Caco-2 (cell line): ENCODE measurements at regions not wholly inside any gene's neighbourhood (a gene's known extent, or its start where the extent isn't known, plus 50 kb on each side); places are given as distances from the start of the nearest gene placed in this dataset.

Experiments
- BruUV-seq: library from RNA; stranded (reverse); fragments of 400-500 nt; replicated peaks from 2 replicates; lab custom pipeline; 2021; lab: Mats Ljungman, UMichigan
- CTCF ChIA-PET: fragments of 300-600 bp; sonication (Branson Sonifier 250); formaldehyde crosslinking; loops from one replicate; lab custom pipeline; 2022; ENCODE audit warnings: antibody characterized with exemption; lab: Charles Lee
- POLR2A ChIA-PET: fragments of 300-600 bp; sonication (Branson Sonifier 250); formaldehyde crosslinking; loops from one replicate; lab custom pipeline; 2022; ENCODE audit warnings: antibody characterized with exemption; lab: Charles Lee
- DNase-seq, 2 experiments: peaks; one replicate each; pipeline versions ENCODE4 v3.0.0 to v3.0.0-alpha.2; 2020 to 2022
- H3K27me3 ChIP-seq: replicated peaks from 2 replicates; pipeline ENCODE4 v1.6.0; 2011; ENCODE audit warnings: low read length; ENCODE audit not compliant: control insufficient read depth, insufficient read depth
- H3K36me3 ChIP-seq: 2 replicates; pipeline ENCODE4 v1.5.1; 2011; ENCODE audit warnings: low read length; ENCODE audit not compliant: control insufficient read depth, insufficient read depth
- H3K4me1 ChIP-seq: fragments of 250-450 bp; sonication (Bioruptor Pico); 2 replicates; pipeline ENCODE4 v1.5.1; 2020; ENCODE audit warnings: mild to moderate bottlenecking
- H3K4me3 ChIP-seq: 2 replicates; pipeline ENCODE4 v1.5.1; 2011; ENCODE audit warnings: low read depth, mild to moderate bottlenecking, control low read depth, low read length
- H3K9me3 ChIP-seq: fragments of 250-450 bp; sonication (Bioruptor Pico); 2 replicates; pipeline ENCODE4 v1.5.1; 2020; ENCODE audit warnings: mild to moderate bottlenecking, moderate library complexity
- H3K27ac Mint-ChIP-seq: one replicate; pipeline ENCODE4 v1.8.0; 2022; ENCODE audit warnings: mixed read lengths; ENCODE audit not compliant: unreplicated experiment
- H3K27me3 Mint-ChIP-seq: one replicate; pipeline ENCODE4 v1.8.0; 2022; ENCODE audit warnings: mixed read lengths; ENCODE audit not compliant: insufficient read depth, unreplicated experiment
- H3K36me3 Mint-ChIP-seq: one replicate; pipeline ENCODE4 v1.8.0; 2022; ENCODE audit warnings: mild to moderate bottlenecking, mixed read lengths; ENCODE audit not compliant: insufficient read depth, unreplicated experiment
- H3K4me1 Mint-ChIP-seq: one replicate; pipeline ENCODE4 v1.8.0; 2022; ENCODE audit warnings: low read depth, mixed read lengths; ENCODE audit not compliant: unreplicated experiment
- H3K4me3 Mint-ChIP-seq: one replicate; pipeline ENCODE4 v1.8.0; 2022; ENCODE audit warnings: mild to moderate bottlenecking, moderate library complexity, mixed read lengths; ENCODE audit not compliant: unreplicated experiment
- H3K9me3 Mint-ChIP-seq: one replicate; pipeline ENCODE4 v1.8.0; 2022; ENCODE audit warnings: mixed read lengths; ENCODE audit not compliant: unreplicated experiment
- CTCF ChIP-seq, 2 experiments: fragments of 200-600 bp in 1 of 2; IDR thresholded peaks; 1 replicate in 1 of 2; 2 replicates in 1 of 2; pipeline versions ENCODE4 v1.5.1 to v1.8.0; 2011 to 2022; ENCODE audit warnings: antibody characterized with exemption in 1 of 2, control low read depth in 1 of 2, inconsistent platforms in 1 of 2, low read depth in 1 of 2, low read length in 1 of 2, mild to moderate bottlenecking in 1 of 2, moderate library complexity in 1 of 2; ENCODE audit not compliant: insufficient read depth in 1 of 2, severe bottlenecking in 1 of 2, unreplicated experiment in 1 of 2
- intact Hi-C: fragments of 100-400 bp; cut with micrococcal nuclease; formaldehyde crosslinking; loops from one replicate; pipeline ENCODE4 v1.10.0; 2022; ENCODE audit not compliant: unreplicated experiment

GRCh38 chr7:101684983-101685330, 55.9 kb upstream of the MYL10 start:
- Mint-ChIP-seq H3K36me3 (no peaks in the 10 kb centered on the region), H3K9me3 (no peaks in the 10 kb centered on the region), H3K4me3 (no peak overlapping the region), H3K27ac (no peak overlapping the region), H3K27me3 (no peaks in the 10 kb centered on the region), H3K4me1 (no peaks in the 10 kb centered on the region)
- TF ChIP-seq CTCF (IDR thresholded peaks at IDR 0.05; ENCODE audit: insufficient read depth in 1 of 2, low read depth in 1 of 2, low read length in 1 of 2, severe bottlenecking in 1 of 2, unreplicated experiment in 1 of 2) = no peak
- H3K4me3 ChIP-seq = no peak overlapping the region
- H3K9me3 ChIP-seq = no peaks in the 10 kb centered on the region
- BruUV-seq = no TSS peak
- intact Hi-C loops = loop anchor here (5.0 kb wide), 1 partner anchor 83 kb away; no protein-coding TSS in a partner anchor
- no peaks in the 10 kb centered on the region for H3K36me3 ChIP-seq
- no peak for DNase-seq
- H3K4me1 ChIP-seq = peaks cover 8% of the 10 kb centered on the region; the same call in 1 of the 2 replicates
- H3K27me3 ChIP-seq = no peaks in the 10 kb centered on the region
- ChIA-PET CTCF (interaction anchor here (1.4 kb wide), 1 partner anchor 142 kb away, joined by 5 read pairs; no protein-coding TSS in a partner anchor), POLR2A (no interaction called here)

DNA sequence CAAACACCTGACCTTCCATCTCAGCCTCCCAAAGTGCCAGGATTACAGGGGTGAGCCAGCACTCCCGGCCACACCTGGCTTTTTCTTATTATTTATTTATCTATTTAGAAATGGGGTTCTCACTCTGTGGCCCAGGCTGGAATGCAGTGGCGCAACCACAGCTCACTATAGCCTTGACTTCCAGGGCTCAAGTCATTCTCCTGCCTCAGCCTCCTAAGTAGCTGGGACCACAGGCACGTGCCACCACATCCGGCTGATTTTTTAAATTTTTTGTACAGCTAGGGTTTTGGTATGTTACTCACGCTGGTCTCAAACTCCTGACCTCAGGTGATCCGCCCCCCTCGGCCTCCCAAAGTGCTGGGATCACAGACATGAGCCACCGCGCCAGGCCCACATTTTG, 56.9 kb upstream of the MYL10 start:
- no peaks in the 10 kb centered on the region for H3K36me3 Mint-ChIP-seq
- no peak overlapping the region for H3K4me3 Mint-ChIP-seq
- H3K4me3 ChIP-seq = no peak overlapping the region
- no peak for DNase-seq
- no peaks in the 10 kb centered on the region for H3K9me3 ChIP-seq
- H3K27me3 Mint-ChIP-seq = no peaks in the 10 kb centered on the region
- peaks cover 8% of the 10 kb centered on the region; the same call in 1 of the 2 replicates for H3K4me1 ChIP-seq
- H3K27me3 ChIP-seq = no peaks in the 10 kb centered on the region
- H3K9me3 Mint-ChIP-seq = no peaks in the 10 kb centered on the region
- H3K36me3 ChIP-seq = no peaks in the 10 kb centered on the region
- ChIA-PET POLR2A (no interaction called here), CTCF (interaction anchor here (0.7 to 1.0 kb wide), 2 partner anchors 21 to 143 kb away, joined by 4 to 6 read pairs; no protein-coding TSS in a partner anchor)
- BruUV-seq = no TSS peak
- TF ChIP-seq CTCF (IDR thresholded peaks at IDR 0.05; ENCODE audit: insufficient read depth in 1 of 2, low read depth in 1 of 2, low read length in 1 of 2, severe bottlenecking in 1 of 2, unreplicated experiment in 1 of 2) = no peak
- intact Hi-C loops = loop anchor here (5.0 kb wide), 1 partner anchor 84 kb away; no protein-coding TSS in a partner anchor
- no peak overlapping the region for H3K27ac Mint-ChIP-seq
- H3K4me1 Mint-ChIP-seq = no peaks in the 10 kb centered on the region

GRCh38 chr7:101687081-101687480, 58.0 kb upstream of the MYL10 start:
- DNase-seq = no peak
- intact Hi-C loops = loop anchor here (5.0 kb wide), 1 partner anchor 85 kb away; no protein-coding TSS in a partner anchor
- Mint-ChIP-seq H3K4me3 (no peak overlapping the region), H3K9me3 (no peaks in the 10 kb centered on the region), H3K36me3 (no peaks in the 10 kb centered on the region), H3K27me3 (no peaks in the 10 kb centered on the region), H3K27ac (no peak overlapping the region), H3K4me1 (peaks cover 7% of the 10 kb centered on the region)
- ChIA-PET POLR2A (no interaction called here), CTCF (interaction anchor here (0.6 to 0.8 kb wide), 2 partner anchors 144 to 172 kb away, joined by 3 read pairs; no protein-coding TSS in a partner anchor)
- H3K4me1 ChIP-seq = peaks cover 15% of the 10 kb centered on the region
- H3K27me3 ChIP-seq = no peaks in the 10 kb centered on the region
- no peak for TF ChIP-seq CTCF (IDR thresholded peaks at IDR 0.05; ENCODE audit: insufficient read depth in 1 of 2, low read depth in 1 of 2, low read length in 1 of 2, severe bottlenecking in 1 of 2, unreplicated experiment in 1 of 2)
- H3K9me3 ChIP-seq = no peaks in the 10 kb centered on the region
- H3K36me3 ChIP-seq = no peaks in the 10 kb centered on the region
- no peak overlapping the region for H3K4me3 ChIP-seq
- BruUV-seq = no TSS peak
